NCI-H345 treated with DMSO at 0.1 percent for 48 hours (cell line): ENCODE measurements at regions not wholly inside any gene's neighbourhood (a gene's known extent, or its start where the extent isn't known, plus 50 kb on each side); places are given as distances from the start of the nearest gene placed in this dataset.
"Not testable (repeated sequence)": the region's sequence is repeated elsewhere in the genome, so short reads cannot be mapped to it uniquely, and the experiment has no call there.

Experiments
- DNase-seq: peaks from one replicate; lab custom pipeline; 2025; ENCODE audit not compliant: unreplicated experiment; lab: John Stamatoyannopoulos, UW

DNA sequence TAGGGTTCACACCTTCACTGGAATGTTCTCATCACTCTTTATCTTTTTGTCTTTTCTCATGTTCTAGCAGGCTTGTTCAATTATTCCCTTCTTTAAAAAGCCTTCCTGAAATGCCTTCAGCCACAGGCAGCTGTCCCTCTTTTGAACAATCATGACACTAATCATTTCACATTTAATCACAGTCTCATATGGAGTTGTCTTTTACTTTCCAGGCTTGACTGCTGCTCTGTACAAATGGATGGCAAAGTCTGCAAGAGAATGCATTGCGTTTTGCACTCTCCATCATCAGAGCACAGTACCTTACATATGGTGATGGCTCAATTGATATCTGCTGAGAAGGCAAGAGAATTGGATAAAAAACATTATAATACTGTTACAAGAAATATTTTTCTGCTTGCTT is 529.8 kb downstream of the DIPK2A start:
- no peak for DNase-seq

DNA sequence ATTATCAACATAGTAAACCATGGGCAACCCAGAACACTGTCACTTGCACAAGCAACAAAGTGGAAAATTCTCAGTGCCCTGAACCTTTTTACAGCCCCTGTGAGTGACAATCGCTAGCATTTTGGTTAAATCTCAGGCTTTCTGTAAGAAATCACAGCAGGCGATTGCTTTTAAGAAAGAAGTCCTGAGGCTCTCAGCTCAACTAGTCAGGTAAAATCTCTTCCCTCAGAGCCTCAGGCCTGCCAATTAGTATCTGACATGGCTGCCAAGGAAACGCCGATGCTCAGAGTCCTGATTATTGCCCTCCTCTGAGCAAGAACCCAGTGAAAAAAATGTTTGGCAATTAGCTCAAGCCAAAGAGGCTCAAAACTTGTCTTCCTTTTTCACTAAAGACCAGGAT is 530.8 kb downstream of the DIPK2A start:
- DNase-seq, result no peak

DNA sequence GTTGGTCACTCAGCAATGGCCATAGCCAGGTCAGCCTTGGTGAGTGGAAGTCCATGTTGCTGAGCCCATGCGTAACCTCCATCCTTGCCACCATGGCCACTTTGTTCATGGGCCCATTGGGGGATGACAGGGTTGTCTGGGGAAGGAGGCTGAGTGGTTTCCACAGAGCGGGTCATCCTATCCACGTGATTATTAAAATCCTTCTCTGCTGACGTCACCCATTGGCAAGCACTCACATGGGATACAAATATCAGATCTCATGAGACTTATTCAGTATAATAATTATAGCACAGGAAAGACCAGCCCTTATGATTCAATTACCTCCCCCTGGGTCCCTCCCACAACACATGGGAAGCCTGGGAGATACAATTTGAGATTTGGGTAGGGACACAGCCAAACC is 534.8 kb downstream of the DIPK2A start:
- DNase-seq, result not testable (repeated sequence)

DNA sequence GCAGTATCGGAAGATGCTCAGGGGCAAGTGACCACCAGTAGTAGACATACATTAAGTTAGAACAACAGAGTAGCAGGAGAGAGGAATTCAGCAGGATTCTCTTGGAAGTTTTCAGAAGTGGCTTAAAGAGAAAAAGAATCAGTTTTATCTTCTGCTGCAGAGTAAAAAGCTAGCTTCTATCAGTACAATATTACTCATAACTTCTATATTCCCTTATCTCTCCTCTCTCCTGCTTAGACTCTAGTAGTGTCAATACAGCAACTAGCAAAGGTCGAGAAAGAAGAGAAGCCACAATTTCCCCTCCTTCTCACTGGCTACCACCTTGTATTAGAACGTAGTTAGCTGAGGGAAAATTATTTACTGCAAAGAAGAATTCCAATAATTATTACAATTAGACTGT is 539.7 kb downstream of the DIPK2A start:
- DNase-seq, result no peak

DNA sequence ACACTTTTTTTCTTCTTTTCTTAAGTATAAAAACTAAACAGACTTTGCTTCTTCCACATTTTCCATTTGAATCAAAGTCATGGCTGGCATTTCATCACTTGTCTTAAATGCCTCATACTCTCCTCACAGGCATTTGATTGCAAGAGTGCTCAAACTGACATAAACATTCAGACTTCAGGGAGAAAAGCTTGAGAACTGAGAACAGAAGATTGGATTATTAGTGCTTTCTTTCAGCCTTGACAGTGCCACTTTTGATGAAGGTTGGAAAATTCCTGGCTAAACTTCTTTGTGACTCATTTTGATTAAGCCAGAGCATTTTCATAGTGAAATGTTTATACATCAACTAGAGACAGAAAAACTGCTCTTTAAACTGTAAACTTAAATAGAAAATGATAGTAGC is 544.4 kb downstream of the DIPK2A start:
- DNase-seq, result no peak

DNA sequence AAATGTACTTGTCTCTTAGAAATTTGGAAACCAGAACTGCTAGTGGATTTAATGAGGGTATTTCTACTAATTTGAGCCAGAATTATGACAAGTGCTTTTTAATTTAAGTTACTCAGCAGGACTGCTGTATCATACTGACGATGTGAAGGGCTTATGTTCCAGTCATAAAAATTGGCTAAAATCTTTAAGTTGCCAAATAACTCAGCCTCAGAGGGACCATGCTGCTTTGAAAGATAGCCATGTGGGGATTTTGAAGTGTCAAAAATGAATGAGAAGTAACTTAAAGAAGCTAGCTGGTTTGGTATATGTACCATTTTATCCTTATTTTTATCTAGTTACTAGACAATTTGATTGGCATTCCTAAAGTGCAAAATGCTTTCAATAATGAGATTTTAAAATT is 545.0 kb downstream of the DIPK2A start:
- DNase-seq, result no peak

DNA sequence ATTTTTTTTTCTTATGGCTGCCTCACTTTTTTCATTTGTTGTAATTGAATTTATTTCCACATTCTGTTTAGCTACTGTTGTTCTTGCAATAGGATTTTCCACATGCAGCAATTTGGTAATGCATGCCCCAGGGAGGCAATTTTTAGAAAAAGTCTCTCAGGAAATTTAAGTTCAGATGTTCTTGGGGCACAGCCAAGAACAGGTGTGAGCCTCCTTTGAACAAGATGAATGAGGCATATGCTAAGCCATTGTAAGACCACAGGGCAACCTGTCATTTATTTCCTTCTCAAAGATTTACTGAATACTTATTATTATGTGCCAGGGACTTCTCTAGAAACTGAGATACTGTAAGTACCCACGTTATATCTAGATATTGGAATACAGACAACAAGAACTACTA is 549.5 kb downstream of the DIPK2A start:
- DNase-seq, result no peak

DNA sequence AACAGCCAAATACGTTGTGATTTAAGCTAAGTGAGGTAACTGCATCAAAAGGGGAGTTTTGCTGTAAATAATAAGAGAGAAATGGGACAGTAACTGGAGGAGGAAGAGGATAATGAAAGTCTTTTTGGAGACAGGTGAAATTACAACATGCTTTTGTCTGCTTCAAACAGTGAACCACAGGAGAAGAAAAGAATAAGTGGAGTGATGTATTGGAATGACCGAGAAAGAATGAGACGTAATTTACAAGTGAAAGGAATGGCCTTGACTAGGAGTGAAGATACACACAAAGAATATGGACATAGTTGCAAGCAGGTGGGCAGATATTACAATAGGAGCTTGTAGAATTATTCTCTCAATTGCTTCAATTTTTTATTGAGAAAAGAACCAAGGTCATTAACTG is 550.8 kb downstream of the DIPK2A start:
- DNase-seq, result no peak

DNA sequence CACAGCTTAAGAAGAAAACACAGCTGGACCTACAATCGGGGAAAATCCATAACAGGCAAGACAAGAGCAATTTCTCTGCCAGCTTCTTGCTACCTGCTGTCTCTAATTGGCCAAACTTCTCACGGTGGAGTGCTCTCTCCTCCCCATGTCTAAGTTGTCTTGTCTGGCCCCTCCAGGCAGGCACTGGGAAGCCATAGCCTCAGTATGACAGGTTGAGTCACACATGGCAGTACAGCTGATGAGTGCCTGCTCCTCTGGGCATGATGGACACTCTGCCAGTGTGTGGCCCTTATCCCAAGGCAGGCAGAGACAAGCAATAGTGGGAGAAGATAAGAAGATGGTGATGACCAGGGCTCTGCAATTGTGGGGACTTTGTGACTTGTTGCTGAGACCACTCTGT is 551.8 kb downstream of the DIPK2A start:
- DNase-seq, result no peak

DNA sequence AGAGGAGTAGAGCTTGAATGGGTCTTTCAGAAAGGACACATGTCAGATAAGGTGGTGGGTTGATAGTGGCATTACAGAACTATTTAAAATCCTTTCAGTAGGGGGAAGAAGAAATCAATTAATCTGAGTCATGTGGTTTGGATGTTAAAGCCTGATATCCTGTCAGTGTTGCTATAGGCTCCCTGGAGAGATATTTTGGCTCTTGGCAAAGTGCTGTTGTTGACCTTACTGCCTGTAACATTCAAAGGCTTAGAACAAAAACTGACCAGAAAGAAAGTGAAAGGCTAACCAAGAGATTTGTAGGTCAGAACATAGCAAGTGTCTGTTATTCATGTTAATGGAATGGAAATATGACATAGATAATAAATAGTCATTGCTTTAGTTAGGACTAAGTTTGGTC is 552.9 kb downstream of the DIPK2A start:
- DNase-seq, result no peak

DNA sequence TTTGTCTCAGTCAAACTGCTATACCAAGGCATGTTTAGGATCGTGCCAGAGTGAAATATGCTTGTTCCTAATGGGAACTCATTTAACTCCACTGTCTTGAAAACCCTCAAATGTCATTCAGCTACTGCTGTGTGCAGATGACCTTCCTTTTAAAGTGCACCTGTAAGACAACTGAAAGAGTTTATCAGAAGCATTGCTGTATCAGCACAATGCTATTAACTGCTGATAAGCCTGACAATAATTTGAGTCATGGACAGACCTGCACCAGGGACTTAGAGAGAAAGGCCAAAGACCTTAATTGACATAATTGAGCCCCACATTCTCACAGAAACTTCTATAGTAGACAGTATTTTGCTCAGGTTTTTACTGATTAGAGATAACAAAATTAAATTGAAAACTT is 557.9 kb downstream of the DIPK2A start:
- DNase-seq, result no peak

DNA sequence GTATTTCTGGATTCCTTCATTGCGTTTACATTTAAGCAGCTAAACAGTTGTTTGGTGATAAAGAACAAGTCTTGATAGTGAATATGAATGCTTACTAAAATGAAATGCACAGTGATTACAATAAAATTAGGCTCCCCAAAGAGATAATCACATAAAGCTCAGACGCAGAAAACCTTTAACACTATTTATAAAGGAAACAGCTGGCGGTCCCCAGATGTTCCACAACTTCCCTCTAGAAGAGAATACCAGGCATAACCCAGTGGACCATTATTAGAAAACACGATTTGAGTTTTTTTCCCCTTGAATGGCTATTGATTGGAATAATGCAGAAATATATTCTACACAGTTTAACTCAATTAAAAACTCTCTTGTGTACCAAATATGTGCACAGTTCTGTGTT is 573.2 kb downstream of the DIPK2A start:
- no peak for DNase-seq

DNA sequence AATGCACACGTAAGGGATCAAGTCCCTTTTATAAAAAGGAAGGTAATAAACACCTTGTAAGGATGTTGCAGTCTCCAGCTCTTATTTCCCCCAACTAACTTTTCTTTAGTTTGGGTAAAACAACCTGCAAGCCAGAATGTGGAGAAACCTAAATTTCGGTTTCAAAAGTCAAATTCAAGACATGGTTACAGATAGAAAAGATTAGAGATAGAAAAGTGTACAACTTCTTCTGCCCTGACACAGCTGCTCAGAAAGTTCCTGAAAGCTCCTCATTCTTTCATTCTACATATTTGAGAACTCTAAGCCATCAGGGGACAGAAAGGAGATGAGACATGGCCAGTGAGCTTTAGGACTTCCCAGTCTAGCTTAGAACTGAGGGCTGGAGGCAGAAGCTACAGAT is 574.9 kb downstream of the DIPK2A start:
- no peak for DNase-seq

DNA sequence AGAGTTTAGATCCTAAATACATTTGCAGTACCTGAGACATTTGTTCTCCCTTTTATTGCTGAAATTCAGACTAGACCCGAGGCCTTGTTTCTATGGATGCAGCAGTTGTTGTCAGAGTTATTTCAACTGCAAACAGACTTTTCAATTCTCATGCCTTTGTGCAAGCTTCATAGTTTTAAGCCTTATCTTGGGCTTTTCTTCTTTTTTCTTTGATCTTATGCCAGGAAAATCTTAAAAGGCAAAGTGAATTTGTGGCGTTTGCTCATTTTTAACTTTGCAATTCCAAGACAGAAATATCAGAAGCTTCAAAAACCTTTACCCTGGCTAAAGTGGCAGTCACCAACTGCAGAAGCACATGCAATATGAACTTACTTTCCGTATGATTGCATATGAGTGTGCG is 576.7 kb downstream of the DIPK2A start:
- DNase-seq, result no peak

DNA sequence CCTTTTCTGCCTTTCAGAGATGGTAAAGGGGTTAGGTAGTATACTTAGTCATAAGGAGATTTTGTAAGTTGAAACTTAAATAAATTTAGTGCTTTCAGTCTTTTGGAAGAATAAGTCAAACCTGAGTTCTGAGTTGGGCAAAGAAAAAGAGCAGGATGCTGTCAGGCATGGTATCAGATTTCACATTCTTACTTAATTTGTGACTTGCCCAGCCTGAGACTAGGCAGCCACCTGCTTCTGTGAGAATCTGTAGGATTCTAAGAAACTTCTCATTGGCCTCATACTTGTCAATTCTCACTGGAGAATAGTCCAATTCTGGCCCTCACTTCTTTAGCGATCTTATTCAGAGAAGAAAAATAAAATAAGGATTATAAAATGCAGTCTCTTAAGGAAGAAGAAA is 577.5 kb downstream of the DIPK2A start:
- DNase-seq, result no peak

DNA sequence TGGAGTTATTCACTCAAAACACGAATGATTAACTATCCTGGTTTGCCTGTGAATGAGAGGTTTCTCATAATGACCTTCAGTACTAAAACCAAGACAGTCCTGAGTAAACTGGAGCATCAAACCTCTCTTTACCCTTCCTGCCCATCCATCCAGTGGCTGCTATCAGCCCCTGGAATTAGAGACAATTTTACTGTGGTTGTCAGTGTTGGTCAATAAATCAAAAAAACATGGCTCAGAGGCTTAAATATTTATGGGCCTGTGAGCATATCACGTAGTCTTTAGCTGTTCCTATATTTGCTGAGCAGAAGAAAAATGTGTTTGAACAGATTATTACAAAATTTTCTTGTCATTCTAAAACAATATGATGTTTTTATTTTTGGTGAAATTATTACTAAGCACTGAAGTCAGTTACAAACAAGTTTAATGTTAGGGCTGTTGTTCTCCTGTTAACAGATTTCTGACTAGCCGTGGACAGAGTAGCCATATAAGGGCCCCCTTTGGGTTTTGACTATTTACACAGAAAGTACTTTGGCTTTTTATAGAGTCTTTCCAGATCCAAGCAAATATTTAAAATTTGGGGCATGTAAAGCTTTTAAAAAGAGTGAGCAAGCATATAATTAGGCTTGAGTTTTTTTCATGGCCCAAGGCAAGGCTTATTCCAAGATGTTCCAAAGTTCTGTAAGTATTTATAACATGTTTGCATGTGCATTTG is 580.9 kb downstream of the DIPK2A start:
- DNase-seq, result no peak

DNA sequence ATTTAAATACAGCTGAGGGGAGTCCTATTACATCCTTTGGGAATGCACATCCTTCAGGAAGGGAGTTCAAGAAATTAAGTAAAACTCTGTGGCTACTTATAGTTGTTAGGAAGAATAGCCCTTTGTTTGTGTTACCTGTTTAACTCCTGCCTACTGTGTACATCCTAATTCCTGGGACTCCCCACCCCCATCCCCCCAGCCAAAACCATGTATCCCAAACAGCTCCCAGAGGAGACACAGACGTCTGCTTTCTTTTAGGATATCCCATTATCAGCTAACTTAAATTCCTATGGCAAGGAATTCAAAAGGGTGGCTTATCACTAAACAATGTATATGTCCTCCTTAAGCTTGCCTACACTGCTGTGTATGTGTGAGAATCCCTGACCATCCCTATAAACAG is 581.7 kb downstream of the DIPK2A start:
- DNase-seq, result no peak

DNA sequence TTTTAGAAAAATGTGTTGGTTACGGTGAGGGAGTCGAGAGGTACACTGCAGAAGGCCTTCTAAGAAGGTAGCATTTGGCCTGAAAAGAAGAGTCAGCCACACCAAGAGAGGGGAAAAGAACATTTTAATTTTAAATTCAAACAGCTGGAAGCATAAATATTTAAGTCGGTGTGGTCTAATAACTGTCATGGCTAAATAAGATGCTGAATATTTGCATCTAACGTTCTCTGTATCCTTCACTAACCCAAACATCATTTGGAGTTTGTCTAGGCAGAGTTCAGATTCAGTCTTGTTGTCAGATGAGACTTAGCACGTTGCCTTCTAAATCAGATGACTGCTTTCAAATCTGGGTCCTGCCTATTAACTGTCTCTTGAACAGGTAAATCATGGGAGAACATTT is 583.3 kb downstream of the DIPK2A start:
- no peak for DNase-seq

DNA sequence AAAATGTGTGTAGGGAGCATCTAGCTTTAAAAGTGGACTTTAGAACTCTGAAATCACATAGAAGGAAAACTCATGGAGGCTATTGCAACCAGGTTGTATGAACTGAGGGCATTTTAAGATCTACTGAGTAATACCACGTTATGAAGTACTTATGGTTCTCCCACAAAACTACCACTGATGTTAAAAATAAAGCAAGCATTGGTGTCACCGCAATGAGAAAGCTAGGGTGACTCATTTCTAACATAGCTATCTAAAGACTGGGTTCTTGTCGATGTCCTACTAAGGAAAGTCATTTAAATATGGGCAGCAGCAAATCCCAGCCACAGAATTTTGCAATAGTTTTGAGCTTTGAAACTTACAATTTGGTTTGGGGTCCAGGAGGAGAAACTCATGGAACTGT is 584.8 kb downstream of the DIPK2A start:
- no peak for DNase-seq

DNA sequence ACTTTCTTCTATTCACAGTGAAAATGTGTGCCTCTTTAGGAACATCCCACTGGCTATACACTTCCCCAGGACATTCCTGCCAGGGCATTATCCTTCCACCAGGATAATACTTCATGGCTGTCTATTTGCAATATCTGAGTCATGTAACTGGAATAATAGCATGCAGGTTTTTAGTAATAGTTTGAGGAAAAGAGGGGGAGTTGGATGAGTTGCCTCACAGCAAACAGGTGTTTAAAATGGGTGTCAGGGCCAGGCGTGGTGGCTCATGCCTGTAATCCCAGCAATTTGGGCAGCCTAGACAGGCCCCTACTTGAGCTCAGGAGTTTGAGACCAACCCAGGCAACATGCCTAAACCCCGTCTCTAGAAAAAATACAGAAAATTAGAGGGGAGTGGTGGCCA is 585.9 kb downstream of the DIPK2A start:
- no peak for DNase-seq

DNA sequence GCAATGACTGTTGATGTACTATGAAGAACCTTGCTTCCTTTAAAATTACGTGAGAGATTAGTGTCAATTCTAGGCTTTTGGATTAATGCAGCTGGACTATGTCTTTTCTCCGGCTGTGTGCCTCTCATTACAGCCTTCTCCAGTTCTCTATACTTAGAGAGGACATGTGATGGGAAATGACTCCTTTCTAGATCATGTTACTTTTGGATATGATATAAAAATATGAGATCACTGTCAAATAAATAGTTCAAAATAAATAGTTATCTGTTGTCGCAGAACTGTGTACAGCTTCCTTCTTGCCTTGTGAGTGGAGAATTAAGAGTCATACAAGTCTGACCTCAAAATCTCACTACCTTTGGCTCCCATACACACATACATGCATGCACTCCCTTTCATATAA is 592.4 kb downstream of the DIPK2A start:
- no peak for DNase-seq

DNA sequence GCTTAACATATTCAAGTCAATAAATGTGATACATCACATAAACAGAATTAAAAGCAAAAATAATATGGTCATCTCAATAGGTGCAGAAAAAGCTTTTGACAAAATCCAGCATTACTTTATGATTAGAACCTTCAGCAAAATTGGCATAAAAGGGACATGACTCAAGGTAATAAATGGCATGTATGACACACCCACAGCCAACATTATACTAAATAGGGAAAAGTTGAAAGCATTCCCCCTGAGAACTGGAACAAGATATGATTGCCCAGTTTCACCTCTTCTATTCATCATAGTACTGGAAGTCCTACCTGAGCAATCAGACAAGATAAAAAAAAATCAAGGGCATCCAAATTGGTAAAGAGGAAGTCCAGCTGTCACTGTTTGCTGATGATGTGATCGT is 594.7 kb downstream of the DIPK2A start:
- DNase-seq, result no peak

DNA sequence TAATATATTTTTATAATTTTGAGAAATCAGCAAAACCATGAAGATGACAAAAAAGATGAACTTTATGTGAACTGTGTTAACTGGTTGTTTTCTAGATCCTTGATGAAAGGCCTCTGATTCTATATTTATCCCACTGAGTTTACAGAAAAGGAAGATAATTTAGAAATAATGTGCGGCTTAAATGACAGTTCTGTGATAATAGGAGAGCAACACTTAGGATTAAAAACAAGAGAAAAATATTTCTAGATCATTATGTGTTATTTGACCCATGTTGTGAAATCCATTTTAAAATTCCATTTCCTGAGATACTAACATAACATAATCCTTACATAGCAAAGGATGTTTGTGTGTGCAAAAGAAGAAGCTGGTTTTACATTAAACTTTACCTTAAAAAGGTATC is 598.0 kb downstream of the DIPK2A start:
- no peak for DNase-seq

DNA sequence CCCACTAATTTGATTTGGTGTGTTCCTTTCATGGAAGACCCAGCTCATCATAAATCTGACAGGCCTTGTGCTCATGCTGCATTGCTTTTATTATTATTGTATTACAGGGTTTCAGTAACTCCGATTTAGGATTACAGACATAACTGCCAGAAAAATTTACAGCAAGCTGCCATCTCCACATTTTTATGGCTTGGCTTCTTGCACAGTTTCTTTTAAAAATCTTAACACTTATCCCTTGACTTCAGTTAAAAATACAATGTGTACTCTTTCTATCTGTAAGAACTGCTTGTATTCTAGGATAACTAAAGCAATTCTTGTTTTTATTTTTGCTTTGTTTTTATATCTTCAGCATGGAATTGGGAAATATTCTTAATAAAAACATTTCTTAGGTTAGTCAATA is 612.2 kb downstream of the DIPK2A start:
- no peak for DNase-seq
